Right lobe of liver (tissue), 6 donors: ENCODE measurements at regions not wholly inside any gene's neighbourhood (a gene's known extent, or its start where the extent isn't known, plus 50 kb on each side); places are given as distances from the start of the nearest gene placed in this dataset.

ENCODE experiments used
- ATAC-seq, 4 donors: fragments of 200-7000 bp; cut with Tn5 transposase; one replicate each; pipeline ENCODE4 v1.9.1; 2020; ENCODE audit warnings: mild to moderate bottlenecking in 4 of 4, moderate library complexity in 4 of 4
- DNase-seq, 3 donors: peaks; one replicate each; pipeline ENCODE4 v3.0.0-alpha.2; 2020
- H3K27ac ChIP-seq, 3 donors: fragments of 200-600 bp; one replicate each; pipeline ENCODE4 v1.8.0; 2022
- H3K27me3 ChIP-seq, 2 donors: fragments of 200-600 bp; one replicate each; pipeline ENCODE4 v1.8.0; 2022
- H3K36me3 ChIP-seq, 4 donors: fragments of 200-600 bp; sonication (generic) in 1 of 4; one replicate each; pipeline versions ENCODE4 v1.5.1 to v1.8.0; 2017 to 2022; ENCODE audit warnings: control low read depth in 1 of 4
- H3K4me1 ChIP-seq, 4 donors: fragments of 200-600 bp; sonication (generic) in 1 of 4; one replicate each; pipeline versions ENCODE4 v1.5.1 to v1.8.0; 2017 to 2022; ENCODE audit warnings: control low read depth in 1 of 4
- H3K4me3 ChIP-seq, 3 donors: fragments of 200-600 bp; one replicate each; pipeline ENCODE4 v1.8.0; 2022
- H3K9me3 ChIP-seq, 4 donors: fragments of 200-600 bp; sonication (generic) in 1 of 4; one replicate each; pipeline versions ENCODE4 v1.5.1 to v1.8.0; 2017 to 2022; ENCODE audit warnings: control low read depth in 1 of 4
- POLR2A ChIP-seq: fragments of 450-650 bp; IDR thresholded peaks from one replicate; pipeline ENCODE4 v1.6.1; 2017; ENCODE audit warnings: antibody characterized with exemption, mild to moderate bottlenecking
- WGBS: methylation state at CpG from one replicate; pipeline ENCODE4 v1.1.6; 2018; ENCODE audit warnings: low coverage, low lambda C conversion rate; ENCODE audit not compliant: insufficient coverage; ENCODE audit errors: missing lambda C conversion rate; 5-methylcytosine and 5-hydroxymethylcytosine counted together
- intact Hi-C, 2 donors: fragments of 100-400 bp; cut with DNase I; formaldehyde crosslinking; loops; one replicate each; pipeline versions ENCODE4 v1.11.2 to v1.14.1; 2022
- TF ChIP-seq, protein P1 (sequence below), 4 donors: fragments of 200-600 bp in 3 of 4; fragments of 450-650 bp in 1 of 4; IDR thresholded peaks; one replicate each; pipeline versions ENCODE4 v1.5.1 to v1.8.0; 2016 to 2022; ENCODE audit warnings: antibody characterized with exemption in 4 of 4, mild to moderate bottlenecking in 2 of 4
- donor health status: DM: no; HTN: yes; CAD: no.
- donor health status: DM: no; HTN: no; CAD: no.
- donor health status: DM: no; HTN: no; CAD: no.
- donor health status: DM: no; HTN: yes; CAD: no.
- donor health status: DM: no; HTN: yes; CAD: no.

DNA sequence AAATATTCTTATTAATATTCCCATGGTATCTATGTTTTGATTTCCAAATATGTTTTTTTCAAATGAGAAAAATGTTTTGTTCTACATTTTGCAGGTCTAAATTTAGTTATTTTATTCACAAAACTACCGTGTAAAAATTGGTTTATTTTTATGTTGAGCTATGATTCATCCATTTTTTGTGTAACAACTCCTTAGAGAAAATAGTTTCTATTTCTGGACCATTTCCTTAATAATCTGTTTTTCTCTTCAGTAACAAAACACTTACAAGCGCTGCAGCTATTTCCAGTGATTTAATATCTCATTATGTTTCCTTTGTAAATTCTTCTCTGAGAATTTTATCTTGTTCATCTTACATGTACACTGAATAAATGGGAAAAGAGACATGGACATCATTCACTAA, 550.7 kb upstream of the SLITRK5 start:
- H3K9me3 ChIP-seq, result no peaks in the 10 kb centered on the region
- H3K4me1 ChIP-seq, result no peaks in the 10 kb centered on the region
- no peaks in the 10 kb centered on the region for H3K36me3 ChIP-seq
- 29% methylated on average over 2 of the region's 2 CpGs for WGBS
- TF ChIP-seq, protein P1, sequence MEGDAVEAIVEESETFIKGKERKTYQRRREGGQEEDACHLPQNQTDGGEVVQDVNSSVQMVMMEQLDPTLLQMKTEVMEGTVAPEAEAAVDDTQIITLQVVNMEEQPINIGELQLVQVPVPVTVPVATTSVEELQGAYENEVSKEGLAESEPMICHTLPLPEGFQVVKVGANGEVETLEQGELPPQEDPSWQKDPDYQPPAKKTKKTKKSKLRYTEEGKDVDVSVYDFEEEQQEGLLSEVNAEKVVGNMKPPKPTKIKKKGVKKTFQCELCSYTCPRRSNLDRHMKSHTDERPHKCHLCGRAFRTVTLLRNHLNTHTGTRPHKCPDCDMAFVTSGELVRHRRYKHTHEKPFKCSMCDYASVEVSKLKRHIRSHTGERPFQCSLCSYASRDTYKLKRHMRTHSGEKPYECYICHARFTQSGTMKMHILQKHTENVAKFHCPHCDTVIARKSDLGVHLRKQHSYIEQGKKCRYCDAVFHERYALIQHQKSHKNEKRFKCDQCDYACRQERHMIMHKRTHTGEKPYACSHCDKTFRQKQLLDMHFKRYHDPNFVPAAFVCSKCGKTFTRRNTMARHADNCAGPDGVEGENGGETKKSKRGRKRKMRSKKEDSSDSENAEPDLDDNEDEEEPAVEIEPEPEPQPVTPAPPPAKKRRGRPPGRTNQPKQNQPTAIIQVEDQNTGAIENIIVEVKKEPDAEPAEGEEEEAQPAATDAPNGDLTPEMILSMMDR (IDR thresholded peaks at IDR 0.05), result no peak
- TF ChIP-seq POLR2A, result no peak
- no peaks in the 10 kb centered on the region for H3K27me3 ChIP-seq
- no peak overlapping the region for H3K4me3 ChIP-seq
- DNase-seq (no peak), ATAC-seq (no peak)
- no peak overlapping the region for H3K27ac ChIP-seq
- intact Hi-C loops, result no loop called here

DNA sequence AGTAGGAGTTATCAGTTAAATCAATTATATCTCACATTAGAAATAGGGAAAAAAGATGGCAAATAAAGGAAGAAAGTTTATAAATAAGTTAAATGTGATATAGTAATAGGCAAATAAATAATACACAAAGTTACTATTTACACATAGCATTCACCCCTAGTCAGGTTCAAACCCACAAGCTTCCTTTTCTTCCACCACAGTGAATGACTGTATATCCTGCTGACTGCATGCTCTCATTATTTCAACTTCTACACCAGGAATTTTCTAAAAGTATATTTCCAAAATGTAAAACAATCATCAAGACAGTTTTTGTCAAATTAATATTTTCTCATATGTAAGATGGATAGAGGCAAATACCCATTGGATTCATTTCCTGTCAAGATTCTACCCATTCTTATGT, 548.6 kb upstream of the SLITRK5 start:
- DNase-seq (no peak), ATAC-seq (no peak)
- Histone ChIP-seq H3K27me3 (no peaks in the 10 kb centered on the region), H3K27ac (no peak overlapping the region), H3K4me1 (no peaks in the 10 kb centered on the region), H3K4me3 (no peak overlapping the region), H3K36me3 (no peaks in the 10 kb centered on the region), H3K9me3 (no peaks in the 10 kb centered on the region)
- intact Hi-C loops, result no loop called here
- TF ChIP-seq, protein P1 (IDR thresholded peaks at IDR 0.05), result no peak
- TF ChIP-seq POLR2A, result no peak

DNA sequence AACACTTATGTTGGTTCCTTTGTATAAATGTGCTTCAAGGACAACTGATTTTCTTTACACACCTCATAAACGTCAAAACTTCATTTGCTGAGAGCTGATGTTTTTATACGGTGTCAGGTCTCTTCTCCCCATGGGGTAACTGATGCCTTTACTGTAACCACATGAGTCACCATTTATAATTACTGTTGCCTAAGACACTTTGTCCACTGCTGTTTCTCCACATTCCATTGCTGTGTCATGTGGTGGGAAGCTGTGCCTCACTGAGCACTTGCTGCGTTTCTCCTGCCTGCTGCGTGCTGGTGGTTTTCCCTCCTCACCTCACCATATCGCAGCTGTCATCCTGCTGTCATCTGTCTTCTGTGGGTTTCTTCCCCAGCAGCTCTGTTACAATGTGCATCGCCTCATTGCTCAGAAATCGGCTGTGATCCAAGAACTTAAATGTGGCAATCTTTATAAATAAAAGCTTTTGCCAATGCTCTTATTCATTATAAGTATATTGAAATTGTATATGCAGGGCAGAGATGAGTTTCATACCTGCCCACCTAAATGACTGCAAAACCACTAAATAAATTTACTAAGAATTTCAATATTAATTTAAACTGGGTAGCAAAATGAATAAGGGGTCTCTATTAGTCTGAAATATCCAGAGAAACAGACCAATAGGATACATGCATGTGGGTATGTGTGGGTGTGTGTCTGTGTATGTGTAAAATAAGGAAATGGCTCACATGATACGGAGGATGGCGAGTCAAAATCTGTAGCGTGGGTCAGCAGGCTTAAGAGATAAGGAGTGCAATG, 547.0 kb upstream of the SLITRK5 start:
- DNase-seq, result no peak
- H3K27me3 ChIP-seq, result no peaks in the 10 kb centered on the region
- no peak for TF ChIP-seq POLR2A
- TF ChIP-seq, protein P1 (IDR thresholded peaks at IDR 0.05), result no peak
- H3K4me3 ChIP-seq, result no peak overlapping the region
- intact Hi-C loops, result no loop called here
- no peaks in the 10 kb centered on the region for H3K36me3 ChIP-seq
- H3K4me1 ChIP-seq, result no peaks in the 10 kb centered on the region
- H3K27ac ChIP-seq, result no peak overlapping the region
- 46% methylated on average over 10 of the region's 10 CpGs for WGBS
- no peak for ATAC-seq
- no peaks in the 10 kb centered on the region for H3K9me3 ChIP-seq

DNA sequence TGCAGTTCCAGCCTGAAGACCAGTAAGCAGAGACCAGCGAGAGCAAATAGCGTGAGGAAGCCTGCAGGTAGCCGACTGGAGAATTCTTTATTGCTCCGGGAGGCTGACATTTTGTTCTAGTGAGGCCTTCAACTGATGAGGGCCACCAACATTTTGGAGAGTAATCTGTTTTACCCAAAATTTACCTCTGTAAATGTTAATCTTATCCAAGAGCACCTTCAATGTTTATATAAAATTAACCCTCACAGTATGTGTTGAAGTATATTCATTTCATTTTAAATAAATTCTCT, 546.4 kb upstream of the SLITRK5 start:
- no peak overlapping the region for H3K27ac ChIP-seq
- no peaks in the 10 kb centered on the region for H3K36me3 ChIP-seq
- H3K4me1 ChIP-seq, result no peaks in the 10 kb centered on the region
- intact Hi-C loops, result no loop called here
- H3K27me3 ChIP-seq, result no peaks in the 10 kb centered on the region
- no peak overlapping the region for H3K4me3 ChIP-seq
- no peaks in the 10 kb centered on the region for H3K9me3 ChIP-seq
- TF ChIP-seq POLR2A, result no peak
- TF ChIP-seq, protein P1 (IDR thresholded peaks at IDR 0.05), result no peak
- ATAC-seq (no peak), DNase-seq (no peak)
- WGBS, result 78% methylated on average over 3 of the region's 4 CpGs

DNA sequence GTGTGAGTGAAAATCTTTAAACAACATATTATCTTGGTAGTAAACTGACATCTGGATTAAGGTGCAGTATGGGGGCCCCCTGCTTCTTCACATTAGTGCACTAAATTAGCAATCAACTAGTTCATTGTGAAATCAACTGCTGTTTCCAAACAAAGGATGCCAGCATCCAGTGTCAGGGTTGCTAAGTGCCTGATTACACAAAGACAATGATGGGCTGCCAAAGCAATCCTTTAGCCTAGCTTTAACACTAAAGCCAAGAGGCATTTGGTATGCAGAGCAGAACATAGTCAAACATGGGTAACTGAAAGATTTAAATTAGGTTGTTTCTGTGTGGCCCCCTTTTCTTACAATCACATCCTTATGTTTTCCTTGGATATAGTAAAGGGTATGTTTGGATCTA, 543.1 kb upstream of the SLITRK5 start:
- no peak overlapping the region for H3K27ac ChIP-seq
- TF ChIP-seq POLR2A, result no peak
- TF ChIP-seq, protein P1 (IDR thresholded peaks at IDR 0.05), result no peak
- H3K9me3 ChIP-seq, result no peaks in the 10 kb centered on the region
- H3K4me1 ChIP-seq, result no peaks in the 10 kb centered on the region
- ATAC-seq (no peak), DNase-seq (no peak)
- no peaks in the 10 kb centered on the region for H3K27me3 ChIP-seq
- H3K4me3 ChIP-seq, result no peak overlapping the region
- H3K36me3 ChIP-seq, result no peaks in the 10 kb centered on the region
- intact Hi-C loops, result no loop called here
